GM21367 (cell line): ENCODE measurements at regions not wholly inside any gene's neighbourhood (a gene's known extent, or its start where the extent isn't known, plus 50 kb on each side); places are given as distances from the start of the nearest gene placed in this dataset.
"Not testable (repeated sequence)": the region's sequence is repeated elsewhere in the genome, so short reads cannot be mapped to it uniquely, and the experiment has no call there.

Experiments used
- ATAC-seq: cut with Tn5 transposase; IDR thresholded peaks from one replicate; pipeline ENCODE4 v1.9.1; 2021; ENCODE audit not compliant: unreplicated experiment

DNA sequence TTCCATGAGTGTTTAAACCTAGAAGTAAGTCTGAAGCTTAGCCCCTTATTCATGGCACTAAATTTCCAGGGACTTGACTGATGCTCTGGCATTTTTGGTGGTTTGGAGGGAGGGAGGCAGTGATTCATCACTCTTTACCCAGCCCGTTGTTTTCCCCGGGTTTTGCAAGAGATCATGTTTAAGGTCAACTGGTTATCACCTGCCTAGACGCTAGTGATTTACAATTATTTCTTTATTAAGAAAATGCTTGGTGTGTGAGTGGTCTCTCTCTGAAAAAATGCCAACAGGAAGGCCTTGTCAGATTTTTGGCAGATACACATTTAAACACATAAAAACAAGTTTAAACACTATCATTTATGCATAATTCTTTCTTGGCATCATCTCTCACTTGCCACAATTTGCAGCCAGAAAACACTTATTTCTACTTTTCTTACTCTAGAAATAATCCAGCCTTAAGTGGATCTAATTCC is 737.9 kb upstream of the ZNF608 start:
- no peak for ATAC-seq

DNA sequence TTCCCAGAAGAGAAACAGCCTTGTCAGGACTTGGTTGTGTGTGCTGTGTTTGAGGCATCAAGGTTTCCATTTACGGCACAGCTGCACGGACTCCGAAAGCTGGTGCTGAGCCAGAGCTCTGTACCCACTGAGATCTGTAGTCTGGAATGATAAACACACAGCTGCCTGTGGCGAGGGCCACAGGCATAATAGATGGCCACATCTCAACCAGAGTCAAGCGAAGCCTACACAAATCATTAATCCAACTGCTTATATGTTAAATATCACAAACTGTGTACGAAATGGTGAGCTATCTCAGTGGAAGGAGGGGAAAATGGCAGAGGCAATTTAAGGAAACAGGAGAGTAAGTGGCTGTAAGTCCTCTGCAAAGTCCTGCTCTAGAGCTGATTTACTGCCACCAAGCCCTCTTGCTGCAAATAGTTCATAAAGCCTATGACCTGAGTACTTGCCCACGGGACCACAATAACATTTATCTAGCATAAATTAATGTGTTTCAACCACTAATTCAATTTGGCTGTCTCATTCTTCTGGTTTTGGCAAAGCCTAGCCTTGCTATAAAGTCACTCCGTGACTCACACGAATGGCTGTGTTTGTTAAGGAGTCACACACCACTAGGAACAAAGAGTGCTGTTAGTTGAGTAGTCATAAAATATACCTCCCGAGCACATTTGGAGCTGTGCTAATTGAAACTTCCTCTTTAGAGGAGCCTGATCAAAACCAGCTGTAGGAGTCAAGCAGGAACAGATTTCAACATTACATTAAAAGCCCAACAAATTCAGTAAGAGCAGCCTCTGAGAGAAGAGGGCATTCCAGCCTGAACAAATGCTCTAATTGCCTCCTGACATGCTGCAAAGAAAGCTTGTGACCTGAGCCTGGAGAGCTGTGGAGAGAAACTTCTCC is 738.6 kb upstream of the ZNF608 start:
- no peak for ATAC-seq

DNA sequence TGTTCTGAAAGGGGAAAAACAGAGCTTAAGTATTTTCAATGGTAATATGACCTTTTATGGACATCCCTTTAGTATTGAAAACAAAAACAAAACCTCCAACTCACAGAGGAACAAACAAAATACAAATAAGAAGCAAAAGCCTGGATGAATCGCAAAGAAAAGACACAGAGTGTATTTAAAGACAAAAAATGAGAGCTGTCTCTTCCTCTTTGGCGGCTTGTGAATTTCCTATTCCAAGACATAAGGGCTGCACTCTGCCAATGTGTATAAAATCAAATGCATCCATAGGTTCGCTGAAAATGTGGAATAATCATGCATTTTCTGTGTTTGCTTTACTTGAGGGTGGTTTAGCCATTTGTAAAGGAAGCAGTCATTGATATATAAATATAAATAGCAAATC is 739.3 kb upstream of the ZNF608 start:
- ATAC-seq, result no peak

GRCh38 chr5:125486634-125487033 is 740.2 kb upstream of the ZNF608 start:
- no peak for ATAC-seq

DNA sequence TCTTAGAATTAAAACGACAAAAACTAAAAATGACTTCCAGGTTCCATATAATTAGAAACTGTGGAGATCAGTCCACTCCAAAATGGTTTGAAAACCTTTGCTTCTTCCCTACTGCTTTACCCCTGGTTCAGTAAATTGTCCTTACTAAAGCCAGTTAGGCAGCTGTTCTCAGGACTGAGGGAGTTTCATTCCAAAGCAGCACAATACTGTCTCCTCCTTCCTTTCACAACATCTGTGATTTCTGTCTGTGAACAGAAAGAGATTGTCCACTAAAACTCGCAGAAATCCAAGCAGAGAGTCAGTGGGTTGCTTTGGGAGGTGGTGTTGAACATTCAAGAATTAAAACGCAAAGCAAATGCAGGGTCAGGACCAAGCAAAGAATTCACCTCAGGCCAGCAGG is 740.8 kb upstream of the ZNF608 start:
- no peak for ATAC-seq

DNA sequence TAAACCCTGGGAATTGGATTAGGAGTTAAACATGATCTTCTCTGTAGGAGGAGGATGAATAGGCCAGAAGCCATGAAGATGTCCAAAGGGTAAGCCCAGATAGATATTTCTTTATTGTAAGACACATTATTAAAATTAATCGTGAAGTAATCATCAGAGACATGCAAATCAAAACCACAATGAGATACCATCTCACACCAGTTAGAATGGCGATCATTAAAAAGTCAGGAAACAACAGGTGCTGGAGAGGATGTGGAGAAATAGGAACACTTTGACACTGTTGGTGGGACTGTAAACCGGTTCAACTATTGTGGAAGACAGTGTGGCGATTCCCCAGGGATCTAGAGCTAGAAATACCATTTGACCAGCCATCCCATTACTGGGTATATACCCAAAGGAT is 741.2 kb upstream of the ZNF608 start:
- not testable (repeated sequence) for ATAC-seq

- ATAC-seq, result no peak
Observed at GRCh38 chr5:125489146-125489545, 742.7 kb upstream of the ZNF608 start.

- ATAC-seq, result no peak
Observed at GRCh38 chr5:125491986-125492492, 745.6 kb upstream of the ZNF608 start.

GRCh38 chr5:125492977-125493376 is 746.5 kb upstream of the ZNF608 start:
- no peak for ATAC-seq

GRCh38 chr5:125496393-125496792 is 750.0 kb upstream of the ZNF608 start:
- ATAC-seq, result no peak

GRCh38 chr5:125497651-125498050 is 751.2 kb upstream of the ZNF608 start:
- ATAC-seq, result no peak

GRCh38 chr5:125499636-125500332 is 753.3 kb upstream of the ZNF608 start:
- no peak for ATAC-seq

GRCh38 chr5:125501396-125501795 is 755.0 kb upstream of the ZNF608 start:
- ATAC-seq, result no peak

GRCh38 chr5:125503946-125504345 is 757.5 kb upstream of the ZNF608 start:
- no peak for ATAC-seq

GRCh38 chr5:125505115-125505514 is 758.7 kb upstream of the ZNF608 start:
- ATAC-seq, result no peak

DNA sequence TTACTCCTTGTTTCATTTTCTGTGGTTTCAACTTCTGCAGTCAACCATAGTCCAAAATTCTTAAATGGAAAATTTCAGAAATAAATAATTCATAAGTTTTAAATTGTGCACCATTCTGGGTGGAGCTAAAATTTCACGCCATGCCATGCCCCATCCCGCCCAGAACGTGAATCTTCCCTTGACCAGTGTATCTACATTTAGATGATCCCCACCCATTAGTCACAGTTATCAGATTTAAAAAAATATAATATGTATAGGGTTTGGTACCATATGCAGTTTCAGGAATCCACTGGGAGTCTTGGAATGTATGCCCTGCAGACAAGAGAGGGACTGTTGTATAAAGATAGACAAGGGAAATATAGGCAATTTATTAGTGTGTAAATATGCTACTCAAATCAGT is 759.7 kb upstream of the ZNF608 start:
- ATAC-seq, result no peak

- no peak for ATAC-seq
Observed at GRCh38 chr5:125508225-125508624, 761.8 kb upstream of the ZNF608 start.

DNA sequence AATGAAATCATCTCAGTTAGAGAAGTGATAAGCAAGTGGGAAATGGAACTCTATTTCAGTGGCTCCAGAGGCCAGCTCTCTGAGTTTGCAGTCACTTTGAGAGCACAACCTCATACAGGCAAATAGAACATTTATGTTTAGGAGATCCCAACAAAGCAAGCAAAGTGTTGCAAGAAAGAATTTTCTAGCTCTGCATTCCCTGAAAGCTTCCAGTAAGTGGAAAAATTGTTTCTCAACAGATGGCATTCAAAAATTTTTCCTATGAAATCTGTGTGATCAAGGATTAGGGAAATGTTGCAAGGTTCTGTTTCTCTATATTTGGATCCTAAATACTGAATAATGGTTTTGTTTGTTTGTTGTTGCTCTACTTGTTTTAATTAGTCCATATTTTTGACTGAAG is 764.2 kb upstream of the ZNF608 start:
- ATAC-seq, result no peak

GRCh38 chr5:125517973-125518550 is 771.6 kb upstream of the ZNF608 start:
- ATAC-seq, result no peak

GRCh38 chr5:125521289-125521688 is 774.9 kb upstream of the ZNF608 start:
- ATAC-seq, result no peak

- ATAC-seq, result no peak
Observed at GRCh38 chr5:125525356-125525755, 778.9 kb upstream of the ZNF608 start.

GRCh38 chr5:125526966-125527365 is 780.5 kb upstream of the ZNF608 start:
- no peak for ATAC-seq
